GM21360 (cell line): ENCODE measurements at regions not wholly inside any gene's neighbourhood (a gene's known extent, or its start where the extent isn't known, plus 50 kb on each side); places are given as distances from the start of the nearest gene placed in this dataset.
"Not testable (repeated sequence)": the region's sequence is repeated elsewhere in the genome, so short reads cannot be mapped to it uniquely, and the experiment has no call there.

ENCODE experiments used
- ATAC-seq: cut with Tn5 transposase; IDR thresholded peaks from one replicate; pipeline ENCODE4 v1.9.1; 2021; ENCODE audit warnings: mild to moderate bottlenecking, moderate library complexity; ENCODE audit not compliant: unreplicated experiment

- ATAC-seq, result no peak
Measured at GRCh38 chr6:72530750-72531149, 91.1 kb upstream of the KCNQ5 start.

- ATAC-seq, result no peak
Measured at GRCh38 chr6:72533606-72534005, 88.3 kb upstream of the KCNQ5 start.

- ATAC-seq, result no peak
Measured at GRCh38 chr6:72534236-72534635, 87.6 kb upstream of the KCNQ5 start.

GRCh38 chr6:72535124-72535523 is 86.7 kb upstream of the KCNQ5 start:
- no peak for ATAC-seq

- no peak for ATAC-seq
Measured at GRCh38 chr6:72547020-72547419, 74.8 kb upstream of the KCNQ5 start.

- ATAC-seq, result no peak
Measured at GRCh38 chr6:72551470-72551869, 70.4 kb upstream of the KCNQ5 start.

- no peak for ATAC-seq
Measured at GRCh38 chr6:72552938-72553337, 68.9 kb upstream of the KCNQ5 start.

- no peak for ATAC-seq
Measured at GRCh38 chr6:72553531-72554511, 68.0 kb upstream of the KCNQ5 start.

GRCh38 chr6:72554761-72555221 is 67.1 kb upstream of the KCNQ5 start:
- ATAC-seq, result no peak

- no peak for ATAC-seq
Measured at GRCh38 chr6:72559067-72559466, 62.8 kb upstream of the KCNQ5 start.

GRCh38 chr6:72559555-72559954 is 62.3 kb upstream of the KCNQ5 start:
- ATAC-seq, result no peak

GRCh38 chr6:72560721-72561593 is 60.9 kb upstream of the KCNQ5 start:
- no peak for ATAC-seq

- no peak for ATAC-seq
Measured at GRCh38 chr6:72561629-72562028, 60.2 kb upstream of the KCNQ5 start.

GRCh38 chr6:72564231-72564630 is 57.6 kb upstream of the KCNQ5 start:
- ATAC-seq, result no peak

GRCh38 chr6:72571993-72572392 is 49.9 kb upstream of the KCNQ5 start:
- ATAC-seq, result not testable (repeated sequence)
